ENCODE measurements at regions not wholly inside any gene's neighbourhood (a gene's known extent, or its start where the extent isn't known, plus 50 kb on each side); places are given as distances from the start of the nearest gene placed in this dataset.
A peak's percentile ranks its signal among the peaks of the same experiment; 100 is the strongest.
"Not testable (repeated sequence)": the region's sequence is repeated elsewhere in the genome, so short reads cannot be mapped to it uniquely, and the experiment has no call there.

GRCh38 chr4:91653067-91653466 is 650.7 kb upstream of the GRID2 start:
- no peak for DNase-seq

DNA sequence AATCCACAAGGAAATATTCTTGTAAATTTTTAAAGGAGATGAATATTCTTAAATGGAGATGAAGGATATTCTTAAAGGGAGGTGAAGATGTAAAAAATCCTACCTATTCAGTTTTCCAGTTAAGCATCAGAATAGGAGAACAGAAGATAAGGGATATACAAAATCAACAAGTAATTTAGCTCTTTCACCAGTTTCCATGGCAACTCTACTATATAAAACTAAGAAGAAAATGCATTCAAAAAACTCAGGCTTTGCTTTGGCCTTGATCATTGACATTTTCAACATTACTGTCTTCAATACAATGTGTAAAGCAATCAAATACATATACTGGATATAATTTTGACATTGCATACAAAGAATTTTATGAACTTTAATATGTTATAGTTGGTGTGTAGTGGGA is 622.7 kb upstream of the GRID2 start:
- no peak for DNase-seq

- no peak for DNase-seq
Measured at GRCh38 chr4:91681544-91681943, 622.2 kb upstream of the GRID2 start.

GRCh38 chr4:91684955-91685354 is 618.8 kb upstream of the GRID2 start:
- no peak for DNase-seq

DNA sequence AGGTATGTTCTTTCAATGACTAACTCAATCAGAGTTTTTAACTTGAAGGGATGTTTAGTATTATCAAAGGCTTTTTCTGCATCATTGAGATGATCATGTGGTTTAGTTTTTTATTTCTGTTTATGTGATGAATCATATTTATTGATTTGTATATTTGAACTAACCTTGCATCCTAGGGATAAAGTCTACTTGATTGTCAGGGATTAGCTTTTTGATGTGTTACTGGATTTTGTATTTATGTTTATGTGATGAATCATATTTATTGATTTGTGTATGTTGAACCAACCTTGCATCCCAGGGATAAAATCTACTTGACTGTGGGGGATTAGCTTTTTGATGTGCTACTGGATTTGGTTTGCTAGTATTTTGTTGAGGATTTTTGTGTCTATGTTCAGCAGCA is 615.4 kb upstream of the GRID2 start:
- no peak for DNase-seq

DNA sequence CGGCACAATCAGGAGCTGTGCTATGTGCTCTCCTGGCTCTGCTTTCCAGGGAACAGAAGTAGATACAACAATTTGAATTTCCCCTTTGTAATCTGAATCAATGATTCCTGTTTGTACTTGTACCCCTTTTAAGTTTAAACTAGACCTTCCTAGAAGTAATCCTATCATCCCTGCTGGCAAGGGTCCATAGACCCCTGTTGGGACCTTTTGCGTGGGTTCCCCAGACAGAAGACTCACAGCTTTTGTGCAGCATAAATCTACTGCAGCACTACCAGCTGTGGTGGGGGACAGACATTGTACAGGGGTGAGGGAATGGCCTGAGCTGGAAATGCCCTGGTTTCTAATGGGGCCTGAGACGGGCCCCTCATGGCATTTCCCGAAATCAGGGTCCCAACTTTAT is 604.1 kb upstream of the GRID2 start:
- not testable (repeated sequence) for DNase-seq

DNA sequence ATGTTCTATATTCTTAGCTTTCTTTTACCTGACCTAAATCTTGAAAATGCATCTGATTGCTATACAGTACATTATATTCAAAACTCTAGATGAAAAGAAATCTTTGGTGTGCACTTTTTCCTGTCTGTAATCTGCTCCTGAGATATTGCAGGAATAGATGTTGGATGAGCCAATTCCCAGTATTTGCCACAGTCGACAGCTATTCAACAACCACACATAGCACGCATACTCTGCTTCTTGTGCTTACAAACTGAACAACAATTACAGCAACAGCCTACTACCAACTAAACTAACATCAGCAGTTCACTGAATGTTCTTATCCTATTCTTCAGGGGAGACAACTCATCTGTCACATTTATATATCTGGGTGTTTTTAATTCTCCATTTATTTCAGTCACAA is 573.9 kb upstream of the GRID2 start:
- no peak for DNase-seq

- peak in 1 of 2 experiments; percentile 5 for DNase-seq
Measured at GRCh38 chr4:91734682-91735081, 569.1 kb upstream of the GRID2 start.

DNA sequence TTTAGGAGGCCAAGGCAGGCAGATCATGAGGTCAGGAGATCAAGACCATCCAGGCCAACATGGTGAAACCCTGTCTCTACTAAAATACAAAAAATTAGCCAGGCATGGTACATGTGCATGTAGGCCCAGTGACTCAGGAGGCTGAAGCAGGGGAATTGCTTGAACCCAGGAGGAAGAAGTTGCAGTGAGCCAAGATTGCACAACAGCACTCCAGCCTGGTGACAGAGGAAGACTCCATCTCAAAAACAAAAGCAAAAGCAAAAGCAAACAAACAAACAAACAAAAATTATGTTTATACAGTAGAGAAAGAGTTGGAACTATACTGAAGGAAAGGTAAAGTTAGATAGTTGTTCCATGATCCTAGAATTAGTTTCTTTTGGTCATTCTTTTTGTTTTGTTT is 564.9 kb upstream of the GRID2 start:
- DNase-seq = not testable (repeated sequence)

DNA sequence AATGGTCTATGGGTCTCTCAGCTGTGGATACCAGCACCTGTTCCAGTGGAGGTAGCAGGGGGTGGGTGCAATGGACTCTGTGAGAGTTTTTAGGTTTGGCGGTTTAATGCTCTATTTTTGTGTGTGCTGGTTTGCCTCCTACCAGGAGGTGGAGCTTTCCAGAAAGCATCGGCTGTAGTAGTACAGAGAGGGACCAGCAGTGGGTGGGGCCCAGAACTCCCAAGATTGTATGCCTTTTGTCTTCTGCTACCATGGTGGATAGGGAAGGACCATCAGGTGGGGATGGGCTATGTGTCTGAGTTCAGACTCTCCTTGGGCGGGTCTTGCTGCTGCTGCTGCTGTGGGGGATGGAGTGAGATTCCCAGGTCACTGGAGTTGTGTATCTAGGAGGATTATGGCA is 557.2 kb upstream of the GRID2 start:
- no peak for DNase-seq

GRCh38 chr4:91751961-91752360 is 551.8 kb upstream of the GRID2 start:
- DNase-seq = no peak

DNA sequence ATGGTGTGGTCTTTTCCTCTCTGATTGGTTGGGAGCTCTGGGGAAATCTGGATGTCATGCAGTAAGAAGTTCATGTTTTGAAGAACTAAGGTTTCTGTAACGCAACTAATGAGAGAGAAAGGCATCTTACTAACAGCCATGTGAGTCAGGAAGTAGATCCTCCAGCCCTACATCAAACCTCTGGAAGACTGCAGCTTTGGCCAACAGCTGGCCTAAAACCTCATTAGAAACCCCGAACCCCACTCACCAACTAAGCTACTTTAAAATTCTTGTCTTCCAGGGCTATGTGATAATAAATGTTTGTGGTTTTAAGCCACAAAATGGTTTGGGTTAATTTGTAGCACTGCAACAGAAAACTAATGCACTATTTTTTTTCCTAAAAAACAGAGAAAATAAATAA is 549.0 kb upstream of the GRID2 start:
- no peak for DNase-seq

- DNase-seq = no peak
Measured at GRCh38 chr4:91758487-91758886, 545.3 kb upstream of the GRID2 start.

DNA sequence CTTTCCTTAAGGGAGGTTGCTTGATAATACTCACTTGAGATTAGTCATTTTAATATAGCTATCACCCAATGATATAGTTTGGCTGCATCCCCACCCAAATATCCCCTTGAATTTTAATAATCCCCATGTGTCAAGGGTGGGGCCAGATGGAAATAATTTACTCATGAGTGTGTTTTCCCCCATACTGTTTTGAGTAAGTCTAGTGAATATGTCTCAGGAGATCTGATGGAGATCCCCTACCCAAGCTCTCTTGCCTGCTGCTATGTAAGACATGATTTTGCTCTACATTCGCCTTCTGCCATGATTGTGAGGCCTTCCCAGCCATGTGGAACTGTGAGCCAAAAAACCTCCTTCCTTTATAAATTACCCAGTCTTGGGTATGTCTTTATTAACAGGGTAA is 539.7 kb upstream of the GRID2 start:
- no peak for DNase-seq

GRCh38 chr4:91769912-91770311 is 533.9 kb upstream of the GRID2 start:
- DNase-seq = no peak

- DNase-seq = not testable (repeated sequence)
Measured at GRCh38 chr4:91791631-91792030, 512.1 kb upstream of the GRID2 start.

DNA sequence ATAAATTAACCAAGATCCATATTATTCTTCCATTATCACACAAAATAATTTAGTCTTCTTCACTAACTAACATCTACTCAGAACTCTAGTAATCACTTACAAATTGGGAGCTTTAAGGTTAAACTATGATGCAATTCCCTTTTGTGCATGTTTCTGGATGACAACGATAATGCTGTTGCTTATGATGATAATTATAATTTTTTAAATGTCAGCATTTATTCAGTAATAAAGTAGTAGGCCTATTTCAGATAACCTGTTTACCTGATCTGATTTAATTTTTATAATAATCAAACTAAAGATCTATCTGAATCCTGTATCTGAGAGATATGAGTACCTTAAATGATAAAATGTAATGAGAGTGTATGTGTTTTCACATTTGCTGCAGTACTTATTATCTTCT is 507.8 kb upstream of the GRID2 start:
- no peak for DNase-seq

GRCh38 chr4:91812319-91812718 is 491.4 kb upstream of the GRID2 start:
- no peak for DNase-seq

DNA sequence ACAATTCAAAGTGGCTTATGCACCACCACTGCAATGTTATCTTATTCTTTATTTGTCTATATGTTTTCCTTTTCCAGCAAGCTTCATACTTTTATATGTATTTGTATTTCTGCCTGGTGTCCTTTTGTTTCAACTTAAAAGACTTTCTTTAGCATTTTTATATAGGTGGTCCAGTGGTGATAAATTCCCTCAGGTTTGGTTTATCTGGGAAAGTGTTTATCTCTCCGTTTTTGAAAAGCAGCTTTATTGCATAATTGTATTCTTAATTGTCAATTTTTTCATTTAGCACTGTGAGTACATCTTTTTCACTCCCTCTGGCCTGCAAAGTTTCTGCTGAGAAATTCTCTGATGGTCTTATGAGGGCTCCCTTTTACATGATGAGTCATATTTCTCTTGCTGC is 479.0 kb upstream of the GRID2 start:
- DNase-seq = no peak

- no peak for DNase-seq
Measured at GRCh38 chr4:91826186-91826585, 477.6 kb upstream of the GRID2 start.

DNA sequence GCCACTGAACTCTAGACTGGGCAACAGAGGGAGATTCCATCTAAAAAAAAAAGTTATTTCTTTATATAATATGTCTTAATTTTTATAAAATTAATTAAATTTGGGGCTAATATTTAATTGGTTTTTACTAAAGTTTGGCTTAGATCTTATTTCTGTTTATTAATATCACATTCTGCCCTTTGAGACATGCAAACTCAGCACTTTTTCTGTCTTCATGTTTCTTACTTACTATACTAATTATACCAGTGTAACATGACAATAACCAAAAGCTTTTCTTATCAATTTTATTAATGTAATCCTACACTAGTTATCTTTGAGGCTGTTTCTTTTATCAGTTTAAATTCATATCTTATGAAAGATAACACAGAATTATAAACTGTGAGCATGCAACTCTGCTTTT is 475.9 kb upstream of the GRID2 start:
- no peak for DNase-seq

GRCh38 chr4:91829531-91829930 is 474.2 kb upstream of the GRID2 start:
- DNase-seq = no peak

GRCh38 chr4:91830681-91831395 is 472.9 kb upstream of the GRID2 start:
- DNase-seq = no peak

DNA sequence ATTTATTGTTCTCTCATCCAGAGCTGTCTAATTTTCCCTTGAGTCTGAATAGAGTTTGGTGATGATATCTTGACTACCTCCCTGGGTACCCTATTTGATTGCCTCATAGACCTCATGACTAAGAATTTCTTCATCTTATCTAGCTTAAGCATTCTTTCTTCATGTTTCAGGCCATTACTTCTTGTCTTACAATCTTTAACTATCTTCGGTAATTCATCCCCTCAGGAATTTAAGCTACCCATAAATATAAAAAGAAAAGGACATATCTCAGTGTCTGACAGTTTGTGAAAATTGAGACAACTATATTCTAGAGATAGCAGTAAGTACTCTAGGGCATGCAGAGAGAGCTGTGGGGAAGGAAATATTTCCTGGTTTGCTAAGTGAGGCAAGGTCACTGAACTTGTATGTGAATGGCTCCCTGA is 466.1 kb upstream of the GRID2 start:
- DNase-seq = no peak

DNA sequence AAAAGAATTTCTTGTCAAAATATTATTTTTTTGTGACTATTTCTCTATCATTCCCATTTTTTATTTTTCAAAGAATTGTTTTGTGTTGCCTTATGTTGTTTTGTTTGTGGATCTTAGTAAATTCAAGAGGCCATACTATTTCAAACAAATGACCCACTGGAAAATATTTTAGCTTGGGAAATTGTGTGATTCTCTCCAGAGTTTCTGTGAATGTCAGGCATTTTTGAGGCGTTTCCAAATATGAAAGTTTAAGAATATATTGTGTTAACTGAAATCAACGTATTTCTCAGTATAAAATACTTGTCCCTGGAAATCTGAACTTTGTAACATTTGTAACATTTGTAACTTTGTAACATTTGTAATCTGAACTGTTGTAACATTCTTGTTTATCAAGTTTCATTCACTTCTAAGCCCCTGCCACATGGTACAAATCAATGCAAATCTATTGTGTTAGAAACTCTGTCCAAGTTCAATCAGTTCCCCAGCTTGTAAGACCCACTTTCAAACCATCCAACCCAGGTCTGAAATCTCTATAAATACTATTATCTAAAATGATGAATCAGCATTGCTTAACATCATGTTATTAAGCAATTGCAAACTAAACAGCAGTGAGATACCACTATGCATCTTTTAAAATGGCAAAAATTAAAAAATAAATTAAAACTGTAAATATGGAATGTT is 465.4 kb upstream of the GRID2 start:
- DNase-seq = no peak

Data from NCI-H526 (cell line).